ENCODE measurements at regions not wholly inside any gene's neighbourhood (a gene's known extent, or its start where the extent isn't known, plus 50 kb on each side); places are given as distances from the start of the nearest gene placed in this dataset.

DNA sequence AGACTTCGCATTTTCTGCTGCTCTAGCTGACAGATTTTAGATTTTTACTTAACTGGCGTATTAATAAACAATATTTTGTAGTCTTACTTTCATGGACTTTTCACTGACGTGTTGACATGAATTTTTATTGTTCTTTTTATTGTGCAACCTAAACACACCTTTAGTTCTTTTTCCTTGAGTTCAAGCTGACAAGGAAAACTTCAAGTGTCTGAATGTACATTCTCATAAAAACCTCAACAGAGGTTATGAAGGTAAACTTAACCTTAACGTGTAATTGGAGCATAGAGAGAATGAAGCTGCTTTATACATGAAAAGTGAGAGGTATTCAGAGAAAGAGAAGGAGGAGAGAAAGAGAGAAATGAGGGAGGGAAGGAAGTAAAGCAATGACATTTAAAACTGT, 364.3 kb upstream of the CT83 start:
- Histone ChIP-seq H3K9me3 (no peaks in the 10 kb centered on the region), H3K27me3 (no peaks in the 10 kb centered on the region), H3K4me3 (no peak overlapping the region), H3K27ac (no peak overlapping the region), H3K4me1 (no peaks in the 10 kb centered on the region), H3K36me3 (no peaks in the 10 kb centered on the region)
- DNase-seq (no peak), ATAC-seq (no peak)
- 47% methylated on average over 4 of the region's 4 CpGs for WGBS (ENCODE audit: insufficient coverage, low coverage, low lambda C conversion rate, missing lambda C conversion rate)
- intact Hi-C loops (cut with DNase I) = no loop called here
- TF ChIP-seq POLR2A (IDR thresholded peaks at IDR 0.05) = no peak

DNA sequence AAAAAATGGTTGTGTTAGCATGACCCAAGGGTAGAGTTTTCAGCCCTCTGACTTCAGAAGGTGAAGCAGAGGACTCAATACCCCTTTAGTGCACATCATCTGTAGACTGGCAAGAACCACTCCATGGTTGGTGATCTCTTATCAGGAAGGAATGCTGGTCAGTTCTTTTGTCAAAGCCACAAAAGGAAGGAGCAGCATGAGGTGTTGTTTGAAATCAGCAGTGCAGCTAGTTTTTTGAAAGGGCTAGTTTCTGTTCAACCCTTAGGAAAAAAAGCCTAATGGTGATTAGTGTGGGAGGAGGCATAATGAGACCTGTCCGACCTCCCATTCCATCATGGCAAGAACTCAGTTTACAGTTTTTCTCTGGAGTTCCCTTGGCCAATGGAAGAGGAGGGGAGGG, 362.0 kb upstream of the CT83 start:
- H3K27ac ChIP-seq = no peak overlapping the region
- 0% methylated on average over 1 of the region's 1 CpG for WGBS (ENCODE audit: insufficient coverage, low coverage, low lambda C conversion rate, missing lambda C conversion rate)

DNA sequence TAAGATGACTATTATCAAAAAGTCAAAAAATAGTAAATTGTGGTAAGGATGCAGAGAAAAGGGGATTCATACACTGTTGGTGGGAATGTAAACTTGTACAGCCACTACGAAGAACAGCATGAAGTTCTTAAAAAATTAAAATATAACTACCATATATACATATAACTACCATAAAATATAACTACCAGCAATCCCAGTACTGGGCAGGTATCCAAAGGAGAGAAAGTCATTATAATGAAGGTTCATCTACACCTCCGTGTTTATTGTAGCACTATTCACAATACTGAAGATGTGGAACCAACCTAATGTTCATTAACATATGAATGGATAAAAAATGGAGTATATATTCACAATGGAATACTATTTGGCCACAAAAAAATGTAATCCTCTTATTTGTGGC, 360.9 kb upstream of the CT83 start:
- WGBS (ENCODE audit: insufficient coverage, low coverage, low lambda C conversion rate, missing lambda C conversion rate) = 30% methylated on average over 2 of the region's 2 CpGs
- no peak for DNase-seq
- ATAC-seq = no peak
- H3K4me1 ChIP-seq = no peaks in the 10 kb centered on the region
- H3K36me3 ChIP-seq = no peaks in the 10 kb centered on the region
- intact Hi-C loops (cut with DNase I) = no loop called here
- TF ChIP-seq, protein P1, sequence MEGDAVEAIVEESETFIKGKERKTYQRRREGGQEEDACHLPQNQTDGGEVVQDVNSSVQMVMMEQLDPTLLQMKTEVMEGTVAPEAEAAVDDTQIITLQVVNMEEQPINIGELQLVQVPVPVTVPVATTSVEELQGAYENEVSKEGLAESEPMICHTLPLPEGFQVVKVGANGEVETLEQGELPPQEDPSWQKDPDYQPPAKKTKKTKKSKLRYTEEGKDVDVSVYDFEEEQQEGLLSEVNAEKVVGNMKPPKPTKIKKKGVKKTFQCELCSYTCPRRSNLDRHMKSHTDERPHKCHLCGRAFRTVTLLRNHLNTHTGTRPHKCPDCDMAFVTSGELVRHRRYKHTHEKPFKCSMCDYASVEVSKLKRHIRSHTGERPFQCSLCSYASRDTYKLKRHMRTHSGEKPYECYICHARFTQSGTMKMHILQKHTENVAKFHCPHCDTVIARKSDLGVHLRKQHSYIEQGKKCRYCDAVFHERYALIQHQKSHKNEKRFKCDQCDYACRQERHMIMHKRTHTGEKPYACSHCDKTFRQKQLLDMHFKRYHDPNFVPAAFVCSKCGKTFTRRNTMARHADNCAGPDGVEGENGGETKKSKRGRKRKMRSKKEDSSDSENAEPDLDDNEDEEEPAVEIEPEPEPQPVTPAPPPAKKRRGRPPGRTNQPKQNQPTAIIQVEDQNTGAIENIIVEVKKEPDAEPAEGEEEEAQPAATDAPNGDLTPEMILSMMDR (IDR thresholded peaks at IDR 0.05) = no peak
- no peaks in the 10 kb centered on the region for H3K27me3 ChIP-seq
- no peak overlapping the region for H3K27ac ChIP-seq
- H3K9me3 ChIP-seq = no peaks in the 10 kb centered on the region
- H3K4me3 ChIP-seq = no peak overlapping the region

More for the DNA sequence above, 362.0 kb upstream of the CT83 start:
- no peaks in the 10 kb centered on the region for H3K27me3 ChIP-seq
- H3K4me3 ChIP-seq = no peak overlapping the region
- ATAC-seq (no peak), DNase-seq (no peak)
- TF ChIP-seq, protein P1 (IDR thresholded peaks at IDR 0.05) = no peak
- TF ChIP-seq POLR2A (IDR thresholded peaks at IDR 0.05) = no peak
- intact Hi-C loops (cut with DNase I) = no loop called here
- no peaks in the 10 kb centered on the region for H3K36me3 ChIP-seq
- H3K9me3 ChIP-seq = no peaks in the 10 kb centered on the region
- no peaks in the 10 kb centered on the region for H3K4me1 ChIP-seq

DNA sequence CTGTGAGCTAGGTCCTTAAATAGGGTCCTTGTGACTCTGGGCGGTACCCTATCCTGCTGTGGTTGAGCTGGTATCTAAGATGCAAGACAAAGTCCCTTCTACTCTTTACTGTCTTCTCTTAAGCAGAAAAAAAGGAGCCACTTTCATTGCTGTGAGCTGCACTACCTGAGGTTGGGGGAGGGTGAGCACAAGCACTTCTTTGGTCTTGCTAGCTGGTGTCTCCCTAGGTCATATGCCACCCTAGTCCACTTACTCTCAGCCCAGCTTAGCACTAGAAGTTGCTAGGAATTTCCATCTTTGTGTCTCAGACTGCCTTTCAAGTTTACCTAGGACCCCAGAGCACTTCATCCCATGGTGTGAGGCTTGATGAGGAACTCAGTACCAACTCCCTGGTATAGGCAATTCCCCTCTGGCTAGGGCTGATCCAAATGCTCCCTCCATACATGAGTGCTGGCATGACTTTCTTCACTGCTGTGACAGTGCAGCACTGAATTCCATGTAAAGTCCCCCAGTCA, 343.6 kb upstream of the CT83 start:
- intact Hi-C loops (cut with DNase I) = no loop called here
- no peak for TF ChIP-seq POLR2A (IDR thresholded peaks at IDR 0.05)
- TF ChIP-seq, protein P1 (IDR thresholded peaks at IDR 0.05) = no peak
- no CpG with 5 or more reads among the region's 1 CpG for WGBS (ENCODE audit: insufficient coverage, low coverage, low lambda C conversion rate, missing lambda C conversion rate)
- H3K4me1 ChIP-seq = no peaks in the 10 kb centered on the region
- ATAC-seq (no peak), DNase-seq (no peak)
- no peaks in the 10 kb centered on the region for H3K9me3 ChIP-seq
- H3K27me3 ChIP-seq = no peaks in the 10 kb centered on the region
- no peak overlapping the region for H3K27ac ChIP-seq
- no peak overlapping the region for H3K4me3 ChIP-seq
- no peaks in the 10 kb centered on the region for H3K36me3 ChIP-seq

DNA sequence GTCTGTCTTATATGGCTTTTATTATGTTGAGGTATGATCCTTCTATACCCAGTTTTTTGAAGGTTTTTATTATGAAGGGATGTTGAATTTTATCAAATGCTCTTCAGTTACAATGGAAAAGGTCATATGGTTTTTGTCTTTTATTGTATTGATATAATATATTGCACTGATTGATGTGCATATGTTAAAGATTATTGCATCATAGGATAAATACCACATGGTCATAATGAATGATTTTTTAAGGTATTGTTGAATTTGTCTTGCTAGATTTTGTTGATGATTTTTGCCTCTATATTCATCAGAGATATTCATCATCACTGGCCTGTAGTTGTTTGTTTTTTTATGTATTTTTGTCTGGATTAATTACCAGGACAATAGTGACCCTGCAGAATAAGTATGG, 339.2 kb upstream of the CT83 start:
- TF ChIP-seq, protein P1 (IDR thresholded peaks at IDR 0.05) = no peak
- no peak for TF ChIP-seq POLR2A (IDR thresholded peaks at IDR 0.05)
- Histone ChIP-seq H3K9me3 (no peaks in the 10 kb centered on the region), H3K36me3 (no peaks in the 10 kb centered on the region), H3K4me3 (no peak overlapping the region), H3K27me3 (no peaks in the 10 kb centered on the region), H3K4me1 (no peaks in the 10 kb centered on the region), H3K27ac (no peak overlapping the region)
- DNase-seq (no peak), ATAC-seq (no peak)
- intact Hi-C loops (cut with DNase I) = no loop called here
